GM20000 (cell line): ENCODE measurements at regions not wholly inside any gene's neighbourhood (a gene's known extent, or its start where the extent isn't known, plus 50 kb on each side); places are given as distances from the start of the nearest gene placed in this dataset.

Source experiments
- DNase-seq: peaks from one replicate; pipeline ENCODE4 v3.0.0; 2012; ENCODE audit warnings: low spot score
- CTCF ChIP-seq: IDR thresholded peaks from 2 replicates; pipeline ENCODE4 v1.5.1; 2012; ENCODE audit warnings: mild to moderate bottlenecking, control low read depth; ENCODE audit errors: extremely low read depth, missing control alignments

DNA sequence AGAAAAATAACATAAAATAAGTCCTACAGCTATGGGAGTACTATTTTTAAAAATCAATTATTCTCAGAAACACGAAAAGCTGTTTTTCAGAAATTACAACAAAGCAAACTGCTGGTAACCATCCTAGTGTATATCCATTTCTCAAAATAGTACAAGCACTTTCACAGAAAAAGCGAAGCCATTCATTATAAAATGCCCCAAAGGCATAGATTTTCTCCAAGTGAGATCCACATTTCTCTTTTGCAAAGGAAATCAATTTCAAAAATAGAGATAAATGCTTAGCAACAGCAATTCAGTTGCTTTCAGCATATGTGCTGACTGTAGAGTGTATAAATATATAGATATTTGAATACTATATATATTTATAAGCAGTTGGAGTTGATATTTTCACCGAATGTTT, 1266.3 kb downstream of the SI start:
- TF ChIP-seq CTCF = no peak
- DNase-seq = no peak

DNA sequence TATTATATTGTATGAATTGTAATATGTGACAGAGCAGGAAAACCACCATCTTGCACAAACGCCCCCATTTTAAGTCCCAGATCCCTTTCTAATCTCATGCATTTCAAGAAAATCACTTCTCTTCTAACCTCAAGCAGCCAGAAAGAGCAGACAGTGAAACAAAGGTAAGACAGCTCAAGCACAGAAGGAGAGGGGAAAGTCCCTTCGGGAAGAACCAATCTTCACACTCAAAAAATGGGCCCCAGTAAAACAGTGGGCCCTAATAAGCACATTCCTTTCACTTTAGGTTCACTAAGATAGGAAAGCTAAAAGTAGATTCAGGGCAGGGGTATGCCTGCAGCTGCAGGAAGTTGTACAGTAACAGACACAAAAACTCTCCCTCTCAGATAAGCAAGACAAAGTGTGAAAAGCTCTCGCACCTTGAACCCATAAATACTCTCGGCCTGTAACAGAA, 1268.7 kb downstream of the SI start:
- TF ChIP-seq CTCF = no peak
- DNase-seq = peak; percentile 4

DNA sequence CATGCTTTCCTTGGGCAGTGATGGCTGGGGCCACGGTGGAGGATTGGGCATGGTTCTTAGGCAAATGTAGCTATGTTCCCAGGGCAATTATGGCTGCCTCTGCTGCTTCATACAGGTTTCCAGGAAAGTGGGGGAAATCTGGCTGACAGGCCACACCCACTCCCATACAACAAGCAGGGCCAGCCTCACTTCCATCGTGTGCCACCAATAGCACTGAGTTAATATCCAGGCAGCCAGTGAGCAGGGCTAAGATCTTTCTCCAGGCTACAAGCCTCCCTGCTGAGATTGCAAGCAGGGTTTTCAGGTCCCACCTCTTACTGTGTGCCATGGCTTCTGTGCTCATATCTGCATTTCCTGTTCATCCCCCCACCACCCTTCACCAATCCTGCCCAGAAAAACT, 1291.9 kb downstream of the SI start:
- TF ChIP-seq CTCF = no peak
- DNase-seq = no peak

DNA sequence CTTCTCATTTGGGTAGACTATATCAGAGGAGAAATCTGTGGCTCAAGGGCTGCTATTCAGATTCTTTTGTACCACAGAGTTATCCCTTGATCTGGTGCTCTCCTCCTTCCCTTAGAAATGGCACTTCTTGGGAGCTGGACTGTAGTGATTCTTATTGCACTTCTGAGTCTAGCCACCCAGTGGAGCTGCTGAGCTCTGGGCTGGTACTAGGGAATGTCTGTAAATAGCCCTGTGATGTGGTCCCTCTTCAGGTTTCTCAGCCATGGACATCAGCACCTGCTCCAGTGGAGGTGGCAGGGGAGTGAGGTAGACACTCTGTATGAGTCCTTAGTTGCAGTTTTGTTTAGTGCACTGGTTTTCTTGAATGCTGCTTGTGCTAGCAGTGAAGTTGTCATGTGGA, 1292.6 kb downstream of the SI start:
- DNase-seq = peak; percentile 4
- no peak for TF ChIP-seq CTCF

- no peak for DNase-seq
- no peak for TF ChIP-seq CTCF
These were observed 1298.6 kb downstream of the SI start for GRCh38 chr3:163779396-163780344.

DNA sequence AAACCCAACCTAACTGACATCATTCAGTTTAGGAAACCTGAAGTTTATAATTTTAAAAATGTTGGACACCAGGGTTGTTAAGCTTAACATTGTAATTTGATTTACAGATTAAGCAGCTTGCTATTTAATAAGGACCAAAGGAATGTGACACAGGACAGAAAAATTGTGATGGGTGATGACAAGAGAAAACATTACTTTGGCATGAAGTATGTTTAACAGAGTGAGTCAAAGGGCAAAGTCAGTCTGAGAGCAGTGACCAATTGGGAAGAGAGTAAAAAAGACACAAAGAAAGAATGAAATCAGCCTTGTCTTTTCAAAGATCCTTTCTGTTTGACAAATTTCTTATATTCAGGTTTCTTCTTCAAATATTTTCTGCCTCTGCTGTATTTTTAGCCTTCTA, 1301.6 kb downstream of the SI start:
- no peak for TF ChIP-seq CTCF
- no peak for DNase-seq

GRCh38 chr3:163773136-163773535, 1305.2 kb downstream of the SI start:
- no peak for TF ChIP-seq CTCF
- no peak for DNase-seq
